Astrocyte of the cerebellum (primary cell): ENCODE measurements at regions not wholly inside any gene's neighbourhood (a gene's known extent, or its start where the extent isn't known, plus 50 kb on each side); places are given as distances from the start of the nearest gene placed in this dataset.

ENCODE experiments used
- DNase-seq: peaks from one replicate; pipeline ENCODE4 v3.0.0-alpha.2; 2011; ENCODE audit warnings: low read depth
- H3K4me3 ChIP-seq: 2 replicates; pipeline ENCODE4 v1.5.1; 2011; ENCODE audit warnings: mild to moderate bottlenecking, low read depth, low read length, moderate library complexity
- in situ Hi-C: cut with HindIII; loops from 2 replicates; pipeline ENCODE4 v1.10.0; 2017; ENCODE audit warnings: low sequenced_read_pairs
- TF ChIP-seq, protein P1 (sequence below): IDR thresholded peaks from 2 replicates; pipeline ENCODE4 v1.5.1; 2012; ENCODE audit warnings: low read length, low read depth, moderate library complexity, mild to moderate bottlenecking; ENCODE audit errors: missing control alignments

DNA sequence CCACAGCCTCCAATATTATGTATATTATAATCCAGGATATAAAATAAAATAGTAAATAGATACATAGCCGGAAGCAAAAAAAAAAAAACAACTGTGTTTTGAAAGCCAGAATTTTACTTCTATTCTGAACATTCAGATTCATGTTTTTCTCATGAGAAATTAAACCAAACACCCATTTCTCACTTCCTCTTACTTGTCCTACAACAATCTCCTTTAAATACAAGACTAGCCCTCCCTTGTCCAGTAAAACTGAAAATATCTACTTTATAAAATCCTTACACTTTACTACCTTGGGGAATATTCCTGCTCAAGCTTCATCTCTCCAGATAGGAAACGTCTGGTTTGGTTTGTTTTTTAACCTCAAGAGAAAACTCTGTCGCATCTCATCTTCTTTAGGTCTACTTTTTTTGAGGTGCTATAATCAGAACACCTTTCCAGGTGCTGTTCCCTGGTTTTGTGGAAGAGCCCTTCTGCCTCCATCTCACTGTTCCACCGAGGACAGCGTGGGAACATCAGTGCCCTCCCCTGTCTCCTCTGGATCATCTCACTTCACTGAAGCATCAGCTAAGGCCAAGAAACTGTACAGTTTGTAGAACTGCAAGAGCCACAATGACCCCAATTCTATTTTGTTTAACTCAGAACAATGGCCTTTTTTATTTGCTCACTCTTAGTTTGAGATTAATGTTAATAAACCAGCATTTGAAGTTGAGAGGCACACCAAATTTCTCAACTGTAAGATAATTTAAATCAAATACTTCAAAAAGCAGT, 82.0 kb upstream of the ARHGAP32 start:
- TF ChIP-seq, protein P1, sequence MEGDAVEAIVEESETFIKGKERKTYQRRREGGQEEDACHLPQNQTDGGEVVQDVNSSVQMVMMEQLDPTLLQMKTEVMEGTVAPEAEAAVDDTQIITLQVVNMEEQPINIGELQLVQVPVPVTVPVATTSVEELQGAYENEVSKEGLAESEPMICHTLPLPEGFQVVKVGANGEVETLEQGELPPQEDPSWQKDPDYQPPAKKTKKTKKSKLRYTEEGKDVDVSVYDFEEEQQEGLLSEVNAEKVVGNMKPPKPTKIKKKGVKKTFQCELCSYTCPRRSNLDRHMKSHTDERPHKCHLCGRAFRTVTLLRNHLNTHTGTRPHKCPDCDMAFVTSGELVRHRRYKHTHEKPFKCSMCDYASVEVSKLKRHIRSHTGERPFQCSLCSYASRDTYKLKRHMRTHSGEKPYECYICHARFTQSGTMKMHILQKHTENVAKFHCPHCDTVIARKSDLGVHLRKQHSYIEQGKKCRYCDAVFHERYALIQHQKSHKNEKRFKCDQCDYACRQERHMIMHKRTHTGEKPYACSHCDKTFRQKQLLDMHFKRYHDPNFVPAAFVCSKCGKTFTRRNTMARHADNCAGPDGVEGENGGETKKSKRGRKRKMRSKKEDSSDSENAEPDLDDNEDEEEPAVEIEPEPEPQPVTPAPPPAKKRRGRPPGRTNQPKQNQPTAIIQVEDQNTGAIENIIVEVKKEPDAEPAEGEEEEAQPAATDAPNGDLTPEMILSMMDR, result no peak
- no peak for DNase-seq
- in situ Hi-C loops, result no loop called here
- H3K4me3 ChIP-seq, result no peak overlapping the region

DNA sequence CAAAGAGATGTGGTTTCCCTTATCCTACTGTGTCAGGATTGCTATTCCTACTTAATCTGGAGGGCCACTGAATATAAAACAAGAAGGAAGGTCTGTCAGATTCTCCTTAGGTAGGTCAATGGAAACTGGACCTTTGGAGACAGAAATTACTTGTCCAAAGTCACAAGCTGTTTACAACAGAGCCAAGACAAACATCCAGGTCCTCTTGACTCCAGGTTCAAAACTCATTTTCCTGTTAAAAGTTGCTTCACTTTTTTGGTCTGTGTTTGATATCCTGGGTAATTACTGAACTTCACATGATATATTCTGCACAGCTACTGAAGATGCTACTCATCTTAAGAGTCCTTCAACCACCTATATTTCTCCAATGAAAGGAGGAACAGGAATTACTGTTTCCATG, 81.2 kb upstream of the ARHGAP32 start:
- no peak for DNase-seq
- TF ChIP-seq, protein P1, result no peak
- H3K4me3 ChIP-seq, result no peak overlapping the region
- in situ Hi-C loops, result no loop called here

DNA sequence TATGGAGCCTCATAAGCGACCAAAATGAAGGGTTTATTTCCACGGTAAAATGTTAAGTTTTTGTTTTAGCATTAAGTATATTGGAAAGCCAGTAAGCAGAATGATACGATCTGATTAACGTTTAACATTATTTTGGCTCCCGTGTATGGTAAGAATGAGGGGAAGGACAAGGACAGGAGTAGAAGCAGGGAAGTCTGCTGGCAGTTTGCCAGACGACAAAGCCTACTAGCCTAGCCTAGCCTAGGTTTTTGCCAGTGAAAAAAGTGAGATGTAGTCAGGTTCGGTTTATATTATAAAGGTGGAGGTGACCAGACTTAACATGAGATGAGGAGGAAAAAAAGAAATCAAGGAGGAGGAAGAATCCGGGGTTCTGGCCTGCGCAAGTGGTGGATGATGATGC, 78.9 kb upstream of the ARHGAP32 start:
- no peak for DNase-seq
- TF ChIP-seq, protein P1, result no peak
- in situ Hi-C loops, result no loop called here
- H3K4me3 ChIP-seq, result no peak overlapping the region

DNA sequence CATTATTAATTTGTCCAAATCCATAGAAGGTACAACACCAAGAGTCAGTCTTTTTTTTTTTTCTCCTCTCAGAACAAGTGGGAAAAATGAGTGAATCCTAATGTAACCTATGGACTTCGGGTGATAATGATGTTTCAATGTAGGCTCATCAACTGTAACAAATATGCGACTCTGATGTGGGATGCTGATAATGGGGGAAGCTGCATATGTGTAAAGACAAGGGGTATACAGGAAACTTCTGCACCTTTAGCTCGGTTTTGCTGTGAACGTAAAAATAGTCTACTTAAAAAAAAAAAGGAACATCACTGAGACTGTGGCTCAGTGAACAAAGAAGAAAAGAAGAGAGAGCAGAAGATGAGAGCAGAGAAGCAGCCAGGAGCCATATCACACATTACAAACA, 78.3 kb upstream of the ARHGAP32 start:
- DNase-seq, result no peak
- in situ Hi-C loops, result no loop called here
- no peak overlapping the region for H3K4me3 ChIP-seq
- TF ChIP-seq, protein P1, result no peak

DNA sequence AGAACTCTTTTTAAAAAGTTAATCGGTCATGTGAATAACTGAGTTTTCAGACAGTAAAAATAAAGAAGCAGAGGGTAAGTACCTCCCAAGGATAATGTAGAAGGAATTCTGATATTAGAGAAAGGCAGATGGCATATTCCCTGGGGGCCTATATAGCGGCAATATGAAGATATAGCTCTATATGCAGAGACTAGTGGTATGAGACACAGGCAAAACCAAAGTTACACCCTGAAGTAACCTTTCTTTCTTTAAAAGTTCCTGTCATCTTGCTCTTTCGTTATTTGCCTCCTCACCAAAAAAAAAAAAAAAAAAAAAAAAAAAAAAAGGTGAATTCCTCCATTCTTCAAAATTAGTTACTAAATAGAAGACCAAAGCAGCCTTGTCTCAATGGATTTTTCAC, 76.2 kb upstream of the ARHGAP32 start:
- no peak for DNase-seq
- in situ Hi-C loops, result no loop called here
- TF ChIP-seq, protein P1, result no peak
- no peak overlapping the region for H3K4me3 ChIP-seq

DNA sequence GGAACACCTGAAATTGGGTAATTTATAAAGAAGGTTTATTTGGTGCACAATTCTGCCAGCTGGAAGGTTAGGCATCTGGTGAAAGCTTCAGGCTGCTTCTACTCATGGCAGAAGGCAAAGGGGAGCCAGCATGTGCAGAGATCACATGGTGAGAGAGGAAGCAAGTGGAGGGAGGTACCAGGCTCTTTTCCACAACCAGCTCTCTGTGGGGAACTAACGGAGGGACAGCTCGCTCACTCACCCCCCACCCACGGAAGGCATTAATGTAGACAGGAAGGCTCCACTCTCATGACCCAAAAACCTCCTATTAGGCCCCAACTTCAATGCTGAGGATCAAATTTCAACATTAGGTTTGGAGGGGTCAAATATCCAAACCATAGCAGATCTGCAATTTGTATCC, 75.6 kb upstream of the ARHGAP32 start:
- H3K4me3 ChIP-seq, result no peak overlapping the region
- TF ChIP-seq, protein P1, result no peak
- no peak for DNase-seq
- in situ Hi-C loops, result no loop called here
